ENCODE measurements at regions not wholly inside any gene's neighbourhood (a gene's known extent, or its start where the extent isn't known, plus 50 kb on each side); places are given as distances from the start of the nearest gene placed in this dataset.

DNA sequence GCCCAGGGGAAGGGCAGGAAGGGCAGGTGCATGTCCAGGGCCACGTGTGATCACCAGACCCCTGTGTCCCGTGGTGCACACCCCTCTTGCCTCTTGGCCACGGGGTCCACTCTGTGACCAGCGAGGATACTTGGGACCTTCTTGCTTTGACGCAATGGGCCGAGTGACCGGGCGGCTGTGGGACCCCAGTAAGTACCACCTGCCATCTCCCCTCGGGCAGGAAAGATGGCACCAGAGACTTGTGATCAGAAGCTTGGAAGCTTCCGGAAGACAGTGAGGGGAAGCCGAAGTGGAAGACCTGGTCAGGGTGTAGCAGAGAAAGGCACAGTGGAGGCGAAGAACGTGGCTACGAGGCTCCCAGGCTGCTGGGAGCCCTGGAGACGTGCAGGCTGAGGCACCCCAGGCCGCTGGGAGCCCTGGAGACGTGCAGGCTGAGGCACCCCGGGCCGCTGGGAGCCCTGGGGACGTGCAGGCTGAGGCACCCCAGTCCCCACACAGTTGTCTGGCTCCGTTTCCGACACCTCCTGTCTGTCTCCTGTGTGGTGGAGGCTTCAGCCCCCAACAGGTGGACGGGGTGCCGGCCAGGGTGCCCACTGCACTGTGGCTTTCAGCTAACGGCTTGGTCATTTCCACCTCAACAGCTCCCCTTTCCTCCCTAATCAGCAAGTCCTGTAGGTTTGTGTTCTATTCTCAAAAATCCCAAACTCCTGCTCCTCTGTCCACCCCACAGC lies 663.5 kb downstream of the BRD1 start:
- TF ChIP-seq SPI1 (IDR thresholded peaks at IDR 0.05; ENCODE audit: low read depth, low read length): no peak
- TF ChIP-seq POLR2AphosphoS5 (IDR thresholded peaks at IDR 0.05; ENCODE audit: low read depth, low read length): no peak
- no peak for TF ChIP-seq POLR2A (IDR thresholded peaks at IDR 0.05; ENCODE audit: low read depth, low read length)
- no peak for TF ChIP-seq POU2F2 (IDR thresholded peaks at IDR 0.05; ENCODE audit: low read depth, low read length)
- no peak for TF ChIP-seq TAF1 (IDR thresholded peaks at IDR 0.05; ENCODE audit: low read depth, low read length)
- no peak for TF ChIP-seq PAX5 (IDR thresholded peaks at IDR 0.05; ENCODE audit: insufficient read depth, low read length, severe bottlenecking)

All from GM12891 (cell line).